B cell (primary cell): ENCODE measurements at regions not wholly inside any gene's neighbourhood (a gene's known extent, or its start where the extent isn't known, plus 50 kb on each side); places are given as distances from the start of the nearest gene placed in this dataset.

Experiments
- EZH2 ChIP-seq: IDR thresholded peaks from 2 replicates; pipeline ENCODE4 v1.6.1; 2012; ENCODE audit warnings: borderline replicate concordance, low read depth, mild to moderate bottlenecking, moderate library complexity, low read length; ENCODE audit not compliant: insufficient read depth, poor library complexity, severe bottlenecking
- TF ChIP-seq, protein P1 (sequence below): fragments of 200-600 bp; IDR thresholded peaks from one replicate; pipeline ENCODE4 v1.8.0; 2022; ENCODE audit warnings: antibody characterized with exemption, mild to moderate bottlenecking

DNA sequence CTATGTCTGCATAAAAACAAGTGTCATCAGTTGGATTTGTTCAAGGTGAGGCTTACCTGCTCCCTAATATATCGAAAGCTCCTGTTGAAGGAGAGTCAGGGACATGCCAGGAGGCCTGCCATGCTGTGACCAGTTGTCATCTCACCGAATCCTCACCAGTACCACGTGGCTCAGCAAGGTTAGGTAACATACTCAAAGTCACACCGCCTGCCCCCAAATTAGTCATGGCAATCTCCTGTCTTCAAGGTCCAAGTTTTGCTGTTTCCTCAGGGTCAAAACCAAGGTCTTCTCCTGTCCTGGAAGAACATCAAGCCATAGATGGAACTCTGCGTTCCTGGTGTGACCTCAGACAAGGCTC lies 67.8 kb downstream of the IGLL1 start:
- TF ChIP-seq, protein P1, sequence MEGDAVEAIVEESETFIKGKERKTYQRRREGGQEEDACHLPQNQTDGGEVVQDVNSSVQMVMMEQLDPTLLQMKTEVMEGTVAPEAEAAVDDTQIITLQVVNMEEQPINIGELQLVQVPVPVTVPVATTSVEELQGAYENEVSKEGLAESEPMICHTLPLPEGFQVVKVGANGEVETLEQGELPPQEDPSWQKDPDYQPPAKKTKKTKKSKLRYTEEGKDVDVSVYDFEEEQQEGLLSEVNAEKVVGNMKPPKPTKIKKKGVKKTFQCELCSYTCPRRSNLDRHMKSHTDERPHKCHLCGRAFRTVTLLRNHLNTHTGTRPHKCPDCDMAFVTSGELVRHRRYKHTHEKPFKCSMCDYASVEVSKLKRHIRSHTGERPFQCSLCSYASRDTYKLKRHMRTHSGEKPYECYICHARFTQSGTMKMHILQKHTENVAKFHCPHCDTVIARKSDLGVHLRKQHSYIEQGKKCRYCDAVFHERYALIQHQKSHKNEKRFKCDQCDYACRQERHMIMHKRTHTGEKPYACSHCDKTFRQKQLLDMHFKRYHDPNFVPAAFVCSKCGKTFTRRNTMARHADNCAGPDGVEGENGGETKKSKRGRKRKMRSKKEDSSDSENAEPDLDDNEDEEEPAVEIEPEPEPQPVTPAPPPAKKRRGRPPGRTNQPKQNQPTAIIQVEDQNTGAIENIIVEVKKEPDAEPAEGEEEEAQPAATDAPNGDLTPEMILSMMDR = no peak
- TF ChIP-seq EZH2 = no peak
